GM12873 (cell line): ENCODE measurements at regions not wholly inside any gene's neighbourhood (a gene's known extent, or its start where the extent isn't known, plus 50 kb on each side); places are given as distances from the start of the nearest gene placed in this dataset.

ENCODE experiments used
- TF ChIP-seq, protein P1 (sequence below): IDR thresholded peaks from 2 replicates; pipeline ENCODE4 v1.5.1; 2012; ENCODE audit warnings: low read depth, mild to moderate bottlenecking, moderate library complexity, low read length, control low read depth; ENCODE audit not compliant: insufficient read depth; ENCODE audit errors: missing control alignments

DNA sequence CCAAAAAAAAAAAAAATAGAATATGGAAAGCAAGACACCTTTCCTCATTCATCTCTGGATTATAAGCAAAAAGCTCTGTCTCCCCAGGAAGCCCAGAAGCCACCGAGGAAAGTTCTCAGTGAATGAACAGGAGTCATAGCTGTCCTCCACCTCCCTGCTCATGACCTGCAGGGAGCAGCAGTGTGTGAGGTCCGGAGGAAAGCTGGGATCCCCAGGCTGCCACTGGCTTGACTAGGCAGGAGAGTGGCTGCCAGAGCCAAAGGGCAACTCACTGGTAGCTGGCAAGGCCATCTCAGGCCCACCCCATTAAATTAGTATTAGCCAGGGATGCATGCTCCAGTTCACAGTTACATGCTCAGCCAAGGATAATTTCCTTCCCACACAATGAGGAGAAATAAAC, 191.6 kb upstream of the STT3B start:
- TF ChIP-seq, protein P1, sequence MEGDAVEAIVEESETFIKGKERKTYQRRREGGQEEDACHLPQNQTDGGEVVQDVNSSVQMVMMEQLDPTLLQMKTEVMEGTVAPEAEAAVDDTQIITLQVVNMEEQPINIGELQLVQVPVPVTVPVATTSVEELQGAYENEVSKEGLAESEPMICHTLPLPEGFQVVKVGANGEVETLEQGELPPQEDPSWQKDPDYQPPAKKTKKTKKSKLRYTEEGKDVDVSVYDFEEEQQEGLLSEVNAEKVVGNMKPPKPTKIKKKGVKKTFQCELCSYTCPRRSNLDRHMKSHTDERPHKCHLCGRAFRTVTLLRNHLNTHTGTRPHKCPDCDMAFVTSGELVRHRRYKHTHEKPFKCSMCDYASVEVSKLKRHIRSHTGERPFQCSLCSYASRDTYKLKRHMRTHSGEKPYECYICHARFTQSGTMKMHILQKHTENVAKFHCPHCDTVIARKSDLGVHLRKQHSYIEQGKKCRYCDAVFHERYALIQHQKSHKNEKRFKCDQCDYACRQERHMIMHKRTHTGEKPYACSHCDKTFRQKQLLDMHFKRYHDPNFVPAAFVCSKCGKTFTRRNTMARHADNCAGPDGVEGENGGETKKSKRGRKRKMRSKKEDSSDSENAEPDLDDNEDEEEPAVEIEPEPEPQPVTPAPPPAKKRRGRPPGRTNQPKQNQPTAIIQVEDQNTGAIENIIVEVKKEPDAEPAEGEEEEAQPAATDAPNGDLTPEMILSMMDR: no peak

- TF ChIP-seq, protein P1: no peak
Measured at GRCh38 chr3:31343075-31343474, 189.7 kb upstream of the STT3B start.

DNA sequence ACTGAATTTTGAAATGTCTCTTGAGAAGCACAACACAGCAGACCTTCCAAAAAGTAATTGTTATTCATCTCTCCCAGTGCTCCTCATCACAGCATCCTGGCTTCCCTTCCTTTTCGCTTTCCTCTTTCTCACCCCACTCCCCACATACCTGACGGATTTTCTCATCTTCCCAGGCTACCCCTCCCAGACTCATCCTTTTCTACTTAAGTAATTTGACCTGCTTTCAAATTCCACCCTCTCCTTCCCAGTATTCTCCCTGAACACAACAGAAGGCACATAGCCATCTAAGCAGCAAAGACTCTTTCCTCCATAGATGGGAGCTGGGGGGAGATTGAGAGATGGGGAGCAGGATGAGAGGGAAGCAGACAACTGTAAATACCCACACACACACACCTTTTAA, 187.1 kb upstream of the STT3B start:
- TF ChIP-seq, protein P1: no peak

- TF ChIP-seq, protein P1: no peak
Measured at GRCh38 chr3:31346542-31346979, 186.2 kb upstream of the STT3B start.

- TF ChIP-seq, protein P1: no peak
Measured at GRCh38 chr3:31349001-31349748, 183.6 kb upstream of the STT3B start.

GRCh38 chr3:31350307-31350706, 182.4 kb upstream of the STT3B start:
- TF ChIP-seq, protein P1: no peak

- TF ChIP-seq, protein P1: no peak
Measured at GRCh38 chr3:31352331-31352730, 180.4 kb upstream of the STT3B start.
